Astrocyte (in vitro differentiated cells and primary cell): ENCODE measurements at regions not wholly inside any gene's neighbourhood (a gene's known extent, or its start where the extent isn't known, plus 50 kb on each side); places are given as distances from the start of the nearest gene placed in this dataset.

Source experiments
- CTCF ChIP-seq: IDR thresholded peaks from 2 replicates; pipeline ENCODE4 v1.5.1; 2011; ENCODE audit warnings: low read depth, mild to moderate bottlenecking, inconsistent platforms, low read length, moderate library complexity; ENCODE audit not compliant: insufficient read depth
- EZH2 ChIP-seq: IDR thresholded peaks from 2 replicates; pipeline ENCODE4 v1.6.1; 2012; ENCODE audit warnings: mild to moderate bottlenecking, low read length, inconsistent platforms; ENCODE audit not compliant: insufficient read depth

GRCh38 chr15:81915990-81916389, 129.8 kb downstream of the MEX3B start:
- TF ChIP-seq CTCF (no peak), EZH2 (no peak)
